A549 (cell line): ENCODE measurements at regions not wholly inside any gene's neighbourhood (a gene's known extent, or its start where the extent isn't known, plus 50 kb on each side); places are given as distances from the start of the nearest gene placed in this dataset.

ENCODE experiments used
- EP300 ChIP-seq, 2 experiments: fragments of >200 bp; sonication (Bioruptor Twin); formaldehyde crosslinking; IDR thresholded peaks; 2 replicates in 1 of 2; 3 replicates in 1 of 2; pipeline ENCODE4 v1.6.1; 2016 to 2017
- ESRRA ChIP-seq: fragments of 150-350 bp; IDR thresholded peaks from 2 replicates; pipeline ENCODE4 v1.6.1; 2014; ENCODE audit warnings: mild to moderate bottlenecking, low read length, borderline replicate concordance
- JUN ChIP-seq, 2 experiments: fragments of >200 bp; sonication (Bioruptor Twin); formaldehyde crosslinking; IDR thresholded peaks; 2 replicates in 1 of 2; 3 replicates in 1 of 2; pipeline ENCODE4 v1.6.1; 2016 to 2017
- NR3C1 ChIP-seq: fragments of >200 bp; sonication (Bioruptor Twin); formaldehyde crosslinking; IDR thresholded peaks from 3 replicates; pipeline ENCODE4 v1.6.1; 2017
- RFX5 ChIP-seq: fragments of 450-650 bp; IDR thresholded peaks from 2 replicates; pipeline ENCODE4 v1.7.1; 2014; ENCODE audit warnings: antibody characterized with exemption, mild to moderate bottlenecking, moderate library complexity
- TFCP2L1 ChIP-seq: fragments of 250-450 bp; sonication (Bioruptor Pico); IDR thresholded peaks from 2 replicates; pipeline ENCODE4 v1.5.0; 2021; ENCODE audit warnings: mild to moderate bottlenecking
- TP53 ChIP-seq: fragments of 250-450 bp; sonication (Bioruptor Pico); IDR thresholded peaks from 2 replicates; pipeline ENCODE4 v1.5.0; 2021; ENCODE audit warnings: mild to moderate bottlenecking, moderate library complexity
- ZFP36 ChIP-seq: fragments of 450-650 bp; IDR thresholded peaks from 2 replicates; pipeline ENCODE4 v1.6.1; 2014; ENCODE audit warnings: borderline replicate concordance; ENCODE audit not compliant: partially characterized antibody
- TF ChIP-seq, protein P1 (sequence below): fragments of >200 bp; sonication (Bioruptor Twin); formaldehyde crosslinking; IDR thresholded peaks from 3 replicates; pipeline ENCODE4 v1.5.1; 2016
- TF ChIP-seq, protein P2 (sequence below): IDR thresholded peaks from 2 replicates; pipeline ENCODE4 v1.6.1; 2012
- TF ChIP-seq, protein P3 (sequence below): fragments of 250-450 bp; sonication (Bioruptor Pico); IDR thresholded peaks from 2 replicates; pipeline ENCODE4 v1.5.0; 2020; ENCODE audit warnings: low read depth, mild to moderate bottlenecking, moderate library complexity
- TF ChIP-seq, protein P4 (sequence below): fragments of >200 bp; sonication (Bioruptor Twin); formaldehyde crosslinking; IDR thresholded peaks from 3 replicates; pipeline ENCODE4 v1.6.1; 2016
- TF ChIP-seq, protein P5 (sequence below): IDR thresholded peaks from 2 replicates; pipeline ENCODE4 v1.6.1; 2012

DNA sequence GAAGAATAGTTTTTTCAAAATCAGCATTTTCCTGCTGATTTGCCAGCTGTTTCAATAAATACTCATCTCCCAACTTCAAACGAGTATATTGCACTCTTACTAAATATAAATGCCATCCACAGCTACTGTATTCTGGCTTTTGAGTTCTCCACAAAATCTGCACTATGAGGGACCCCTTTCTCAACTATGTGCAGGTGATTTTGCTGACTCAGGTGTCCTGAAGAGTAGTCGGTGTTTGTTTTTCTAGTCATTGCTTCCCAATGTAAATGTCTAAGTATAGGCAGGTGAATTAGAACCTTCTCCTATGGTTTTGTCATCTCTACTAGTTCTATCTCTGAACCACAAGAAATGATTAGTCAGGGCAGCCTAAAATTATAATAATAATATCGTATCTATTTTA, 616.8 kb upstream of the MEF2C start:
- TF ChIP-seq, protein P1, sequence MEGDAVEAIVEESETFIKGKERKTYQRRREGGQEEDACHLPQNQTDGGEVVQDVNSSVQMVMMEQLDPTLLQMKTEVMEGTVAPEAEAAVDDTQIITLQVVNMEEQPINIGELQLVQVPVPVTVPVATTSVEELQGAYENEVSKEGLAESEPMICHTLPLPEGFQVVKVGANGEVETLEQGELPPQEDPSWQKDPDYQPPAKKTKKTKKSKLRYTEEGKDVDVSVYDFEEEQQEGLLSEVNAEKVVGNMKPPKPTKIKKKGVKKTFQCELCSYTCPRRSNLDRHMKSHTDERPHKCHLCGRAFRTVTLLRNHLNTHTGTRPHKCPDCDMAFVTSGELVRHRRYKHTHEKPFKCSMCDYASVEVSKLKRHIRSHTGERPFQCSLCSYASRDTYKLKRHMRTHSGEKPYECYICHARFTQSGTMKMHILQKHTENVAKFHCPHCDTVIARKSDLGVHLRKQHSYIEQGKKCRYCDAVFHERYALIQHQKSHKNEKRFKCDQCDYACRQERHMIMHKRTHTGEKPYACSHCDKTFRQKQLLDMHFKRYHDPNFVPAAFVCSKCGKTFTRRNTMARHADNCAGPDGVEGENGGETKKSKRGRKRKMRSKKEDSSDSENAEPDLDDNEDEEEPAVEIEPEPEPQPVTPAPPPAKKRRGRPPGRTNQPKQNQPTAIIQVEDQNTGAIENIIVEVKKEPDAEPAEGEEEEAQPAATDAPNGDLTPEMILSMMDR = no peak
- no peak for TF ChIP-seq ESRRA
- no peak for TF ChIP-seq EP300 (IDR thresholded peaks at IDR 0.05)
- TF ChIP-seq, protein P2, sequence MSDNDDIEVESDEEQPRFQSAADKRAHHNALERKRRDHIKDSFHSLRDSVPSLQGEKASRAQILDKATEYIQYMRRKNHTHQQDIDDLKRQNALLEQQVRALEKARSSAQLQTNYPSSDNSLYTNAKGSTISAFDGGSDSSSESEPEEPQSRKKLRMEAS = no peak
- TF ChIP-seq, protein P3, sequence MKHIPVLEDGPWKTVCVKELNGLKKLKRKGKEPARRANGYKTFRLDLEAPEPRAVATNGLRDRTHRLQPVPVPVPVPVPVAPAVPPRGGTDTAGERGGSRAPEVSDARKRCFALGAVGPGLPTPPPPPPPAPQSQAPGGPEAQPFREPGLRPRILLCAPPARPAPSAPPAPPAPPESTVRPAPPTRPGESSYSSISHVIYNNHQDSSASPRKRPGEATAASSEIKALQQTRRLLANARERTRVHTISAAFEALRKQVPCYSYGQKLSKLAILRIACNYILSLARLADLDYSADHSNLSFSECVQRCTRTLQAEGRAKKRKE (CRISPR knock-in tag) = no peak
- TF ChIP-seq NR3C1 = no peak
- TF ChIP-seq ZFP36 = no peak
- TF ChIP-seq RFX5 = no peak
- TF ChIP-seq, protein P4, sequence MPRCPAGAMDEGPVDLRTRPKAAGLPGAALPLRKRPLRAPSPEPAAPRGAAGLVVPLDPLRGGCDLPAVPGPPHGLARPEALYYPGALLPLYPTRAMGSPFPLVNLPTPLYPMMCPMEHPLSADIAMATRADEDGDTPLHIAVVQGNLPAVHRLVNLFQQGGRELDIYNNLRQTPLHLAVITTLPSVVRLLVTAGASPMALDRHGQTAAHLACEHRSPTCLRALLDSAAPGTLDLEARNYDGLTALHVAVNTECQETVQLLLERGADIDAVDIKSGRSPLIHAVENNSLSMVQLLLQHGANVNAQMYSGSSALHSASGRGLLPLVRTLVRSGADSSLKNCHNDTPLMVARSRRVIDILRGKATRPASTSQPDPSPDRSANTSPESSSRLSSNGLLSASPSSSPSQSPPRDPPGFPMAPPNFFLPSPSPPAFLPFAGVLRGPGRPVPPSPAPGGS = no peak
- TF ChIP-seq TP53 (CRISPR knock-in tag) = no peak
- TF ChIP-seq TFCP2L1 (CRISPR knock-in tag) = no peak
- TF ChIP-seq JUN (IDR thresholded peaks at IDR 0.05) = no peak
- TF ChIP-seq, protein P5, sequence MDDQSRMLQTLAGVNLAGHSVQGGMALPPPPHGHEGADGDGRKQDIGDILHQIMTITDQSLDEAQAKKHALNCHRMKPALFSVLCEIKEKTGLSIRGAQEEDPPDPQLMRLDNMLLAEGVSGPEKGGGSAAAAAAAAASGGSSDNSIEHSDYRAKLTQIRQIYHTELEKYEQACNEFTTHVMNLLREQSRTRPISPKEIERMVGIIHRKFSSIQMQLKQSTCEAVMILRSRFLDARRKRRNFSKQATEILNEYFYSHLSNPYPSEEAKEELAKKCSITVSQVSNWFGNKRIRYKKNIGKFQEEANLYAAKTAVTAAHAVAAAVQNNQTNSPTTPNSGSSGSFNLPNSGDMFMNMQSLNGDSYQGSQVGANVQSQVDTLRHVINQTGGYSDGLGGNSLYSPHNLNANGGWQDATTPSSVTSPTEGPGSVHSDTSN = no peak
